Activated T-helper 1 cell treated with anti-CD3 and anti-CD28 coated beads, Interleukin-12 subunit alpha, Interleukin-12 subunit beta, Interleukin-2, Interleukin-4 antibody, amounts not matched to agents 30 ng/mL and 10 ng/mL and 1 ng/mL, durations not matched to agents 14 hours and 24 hours and 36 hours (primary cell): ENCODE measurements at regions not wholly inside any gene's neighbourhood (a gene's known extent, or its start where the extent isn't known, plus 50 kb on each side); places are given as distances from the start of the nearest gene placed in this dataset.

Experiments
- DNase-seq: peaks from one replicate; pipeline ENCODE4 v3.0.0; 2021; ENCODE audit warnings: low spot score
- H3K27ac Mint-ChIP-seq: one replicate; pipeline ENCODE4 v1.8.0; 2021; ENCODE audit warnings: mild to moderate bottlenecking, mixed read lengths
- H3K27me3 Mint-ChIP-seq: one replicate; pipeline ENCODE4 v1.8.0; 2022; ENCODE audit warnings: mild to moderate bottlenecking, moderate library complexity, mixed read lengths; ENCODE audit not compliant: insufficient read depth
- H3K36me3 Mint-ChIP-seq: one replicate; pipeline ENCODE4 v1.8.0; 2021; ENCODE audit warnings: low read depth, mixed read lengths
- H3K4me1 Mint-ChIP-seq: one replicate; pipeline ENCODE4 v1.8.0; 2021; ENCODE audit warnings: low read depth, mixed read lengths
- H3K4me3 Mint-ChIP-seq: one replicate; pipeline ENCODE4 v1.8.0; 2021; ENCODE audit warnings: mild to moderate bottlenecking, moderate library complexity, mixed read lengths
- H3K9me3 Mint-ChIP-seq: one replicate; pipeline ENCODE4 v1.8.0; 2021; ENCODE audit warnings: mixed read lengths
- intact Hi-C: fragments of 100-400 bp; cut with micrococcal nuclease; formaldehyde crosslinking; loops from one replicate; pipeline ENCODE4 v1.15.1; 2024

DNA sequence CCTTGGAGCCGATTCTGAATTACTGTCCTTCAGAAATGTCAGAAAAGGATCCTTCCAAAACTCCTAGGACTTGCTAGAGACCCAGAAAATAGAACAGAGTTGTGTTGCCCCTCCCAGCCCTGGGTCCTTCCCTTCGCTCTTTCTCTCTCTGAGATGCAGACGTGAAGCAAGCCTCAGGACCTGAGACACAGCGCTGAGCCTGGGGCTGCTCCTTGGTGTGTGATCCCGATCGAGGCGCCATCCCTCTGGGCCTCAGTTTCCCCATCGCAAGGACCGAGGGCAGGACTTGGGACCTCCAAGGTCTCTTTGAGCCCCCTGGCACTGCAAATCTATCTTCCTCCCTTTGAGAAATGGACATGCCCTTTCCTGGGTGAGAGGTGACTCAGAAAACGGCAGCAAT lies 533.5 kb downstream of the TBC1D22A start:
- DNase-seq: no peak
- Mint-ChIP-seq H3K27me3 (no peaks in the 10 kb centered on the region), H3K4me3 (no peak overlapping the region), H3K4me1 (no peaks in the 10 kb centered on the region), H3K36me3 (no peaks in the 10 kb centered on the region), H3K9me3 (no peaks in the 10 kb centered on the region), H3K27ac (no peak overlapping the region)
- intact Hi-C loops: no loop called here

- DNase-seq: no peak
Observed at GRCh38 chr22:47295226-47295901, 532.9 kb downstream of the TBC1D22A start.

GRCh38 chr22:47294576-47294975 lies 532.1 kb downstream of the TBC1D22A start:
- no peak for DNase-seq
- intact Hi-C loops: no loop called here
- Mint-ChIP-seq H3K36me3 (no peaks in the 10 kb centered on the region), H3K27ac (no peak overlapping the region), H3K4me1 (no peaks in the 10 kb centered on the region), H3K9me3 (no peaks in the 10 kb centered on the region), H3K27me3 (no peaks in the 10 kb centered on the region), H3K4me3 (no peak overlapping the region)

More at GRCh38 chr22:47295226-47295901, 532.9 kb downstream of the TBC1D22A start:
- Mint-ChIP-seq H3K4me3 (no peak overlapping the region), H3K9me3 (no peaks in the 10 kb centered on the region), H3K27ac (no peak overlapping the region), H3K27me3 (no peaks in the 10 kb centered on the region), H3K36me3 (no peaks in the 10 kb centered on the region), H3K4me1 (no peaks in the 10 kb centered on the region)
- intact Hi-C loops: no loop called here

GRCh38 chr22:47294222-47294532 lies 531.7 kb downstream of the TBC1D22A start:
- Mint-ChIP-seq H3K27me3 (no peaks in the 10 kb centered on the region), H3K9me3 (no peaks in the 10 kb centered on the region), H3K27ac (no peak overlapping the region), H3K36me3 (no peaks in the 10 kb centered on the region), H3K4me3 (no peak overlapping the region), H3K4me1 (no peaks in the 10 kb centered on the region)
- intact Hi-C loops: no loop called here
- no peak for DNase-seq

DNA sequence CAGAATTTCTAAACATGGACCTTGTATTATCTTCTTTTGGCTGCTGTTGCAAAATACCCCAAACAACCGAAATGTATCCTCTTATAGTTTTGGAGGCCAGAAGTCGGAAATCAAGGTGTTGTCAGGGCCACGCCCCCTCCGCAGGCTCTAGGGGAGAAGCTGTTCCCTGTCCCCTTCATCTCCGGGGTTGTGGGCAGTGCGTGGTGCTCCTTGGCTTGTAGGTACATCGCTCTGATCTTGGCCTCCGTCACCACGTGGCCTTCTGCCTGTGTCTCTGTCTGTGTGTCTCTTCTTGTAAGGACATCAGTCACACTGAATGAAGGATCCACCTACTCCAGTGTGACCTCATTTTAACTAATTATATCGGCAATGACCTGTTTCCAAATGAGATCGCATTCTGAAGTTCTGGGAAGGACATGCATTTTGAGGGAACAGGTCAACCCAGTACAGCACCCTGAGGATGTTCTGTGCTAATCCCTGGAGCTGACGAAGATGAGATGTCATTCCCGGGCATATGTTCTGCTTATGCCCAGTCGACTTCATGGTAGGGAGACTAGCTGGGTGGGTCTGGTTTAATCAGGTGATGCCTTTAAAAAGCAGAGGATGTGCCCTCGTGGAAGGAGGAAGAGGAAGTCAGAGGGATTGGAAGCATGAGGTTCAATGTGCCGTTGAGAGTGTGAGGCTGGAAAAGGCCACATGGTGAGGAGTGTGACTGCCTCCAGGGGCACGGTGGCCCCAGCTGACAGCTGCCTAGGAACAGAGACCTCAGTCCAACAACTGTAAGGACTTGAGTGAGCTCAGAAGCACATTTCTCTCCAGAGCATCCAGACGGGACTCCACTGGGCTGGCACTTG lies 531.1 kb downstream of the TBC1D22A start:
- intact Hi-C loops: no loop called here
- no peaks in the 10 kb centered on the region for H3K27me3 Mint-ChIP-seq
- no peaks in the 10 kb centered on the region for H3K4me1 Mint-ChIP-seq
- H3K27ac Mint-ChIP-seq: no peak overlapping the region
- H3K36me3 Mint-ChIP-seq: no peaks in the 10 kb centered on the region
- H3K4me3 Mint-ChIP-seq: no peak overlapping the region
- H3K9me3 Mint-ChIP-seq: no peaks in the 10 kb centered on the region
- DNase-seq: no peak

DNA sequence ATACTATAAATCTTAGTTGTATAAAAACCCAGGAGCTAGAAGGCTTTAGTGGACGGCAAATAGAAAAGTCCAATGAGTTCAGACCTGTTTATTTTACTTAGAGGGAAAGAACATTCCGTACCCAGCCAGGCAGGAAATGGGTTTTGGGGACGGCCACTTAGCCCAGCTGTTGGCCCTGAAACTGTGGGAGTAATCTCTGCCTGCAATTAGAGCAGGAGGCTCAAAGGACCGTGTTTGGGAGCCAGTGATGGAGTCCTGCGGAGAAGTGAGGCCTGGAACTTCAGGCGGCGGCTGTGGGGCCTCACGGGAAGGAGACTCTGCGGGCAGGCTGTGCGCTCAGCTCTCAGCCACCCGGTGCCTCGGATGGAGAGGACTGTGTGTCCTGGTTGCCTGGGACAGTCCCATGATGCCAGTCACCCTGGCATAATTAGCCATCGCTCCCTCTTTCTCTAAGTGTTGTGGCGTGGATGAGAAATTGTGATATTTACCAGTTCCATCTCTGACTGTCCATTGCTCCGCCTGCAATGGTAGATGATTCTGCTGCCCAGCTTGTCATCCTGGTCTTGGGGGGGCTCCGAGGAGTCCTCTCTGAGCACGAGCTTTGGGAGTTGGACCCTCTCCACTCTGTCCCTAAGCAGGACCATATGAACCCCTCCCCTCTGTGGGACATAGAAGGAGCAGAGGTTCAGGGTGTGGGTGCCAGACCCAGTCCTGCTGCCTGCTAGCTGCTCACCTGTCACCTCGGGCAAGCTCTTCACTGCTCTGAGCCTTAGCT lies 530.3 kb downstream of the TBC1D22A start:
- no peak overlapping the region for H3K4me3 Mint-ChIP-seq
- H3K9me3 Mint-ChIP-seq: no peaks in the 10 kb centered on the region
- H3K27ac Mint-ChIP-seq: no peak overlapping the region
- no peaks in the 10 kb centered on the region for H3K4me1 Mint-ChIP-seq
- H3K36me3 Mint-ChIP-seq: no peaks in the 10 kb centered on the region
- intact Hi-C loops: no loop called here
- DNase-seq: no peak
- H3K27me3 Mint-ChIP-seq: no peaks in the 10 kb centered on the region

- no peak overlapping the region for H3K4me3 Mint-ChIP-seq
- H3K9me3 Mint-ChIP-seq: no peaks in the 10 kb centered on the region
- DNase-seq: no peak
- no peak overlapping the region for H3K27ac Mint-ChIP-seq
- H3K27me3 Mint-ChIP-seq: peaks cover 1% of the 10 kb centered on the region
- H3K4me1 Mint-ChIP-seq: no peaks in the 10 kb centered on the region
- no peaks in the 10 kb centered on the region for H3K36me3 Mint-ChIP-seq
- intact Hi-C loops: no loop called here
Observed at GRCh38 chr22:47291565-47292495, 529.4 kb downstream of the TBC1D22A start.

- Mint-ChIP-seq H3K27me3 (peaks cover 1% of the 10 kb centered on the region), H3K27ac (no peak overlapping the region), H3K4me1 (no peaks in the 10 kb centered on the region), H3K36me3 (no peaks in the 10 kb centered on the region), H3K9me3 (no peaks in the 10 kb centered on the region), H3K4me3 (no peak overlapping the region)
- intact Hi-C loops: no loop called here
- DNase-seq: no peak
Observed at GRCh38 chr22:47290706-47291430, 528.4 kb downstream of the TBC1D22A start.

GRCh38 chr22:47289336-47289985 lies 527.0 kb downstream of the TBC1D22A start:
- DNase-seq: no peak
- H3K36me3 Mint-ChIP-seq: no peaks in the 10 kb centered on the region
- H3K4me3 Mint-ChIP-seq: no peak overlapping the region
- no peaks in the 10 kb centered on the region for H3K9me3 Mint-ChIP-seq
- no peak overlapping the region for H3K27ac Mint-ChIP-seq
- no peaks in the 10 kb centered on the region for H3K4me1 Mint-ChIP-seq
- peaks cover 1% of the 10 kb centered on the region for H3K27me3 Mint-ChIP-seq
- intact Hi-C loops: no loop called here

- H3K4me1 Mint-ChIP-seq: no peaks in the 10 kb centered on the region
- H3K4me3 Mint-ChIP-seq: no peak overlapping the region
- H3K27me3 Mint-ChIP-seq: peaks cover 1% of the 10 kb centered on the region
- no peak overlapping the region for H3K27ac Mint-ChIP-seq
- no peak for DNase-seq
- intact Hi-C loops: no loop called here
- H3K9me3 Mint-ChIP-seq: no peaks in the 10 kb centered on the region
- no peaks in the 10 kb centered on the region for H3K36me3 Mint-ChIP-seq
Observed at GRCh38 chr22:47288680-47289079, 526.2 kb downstream of the TBC1D22A start.

DNA sequence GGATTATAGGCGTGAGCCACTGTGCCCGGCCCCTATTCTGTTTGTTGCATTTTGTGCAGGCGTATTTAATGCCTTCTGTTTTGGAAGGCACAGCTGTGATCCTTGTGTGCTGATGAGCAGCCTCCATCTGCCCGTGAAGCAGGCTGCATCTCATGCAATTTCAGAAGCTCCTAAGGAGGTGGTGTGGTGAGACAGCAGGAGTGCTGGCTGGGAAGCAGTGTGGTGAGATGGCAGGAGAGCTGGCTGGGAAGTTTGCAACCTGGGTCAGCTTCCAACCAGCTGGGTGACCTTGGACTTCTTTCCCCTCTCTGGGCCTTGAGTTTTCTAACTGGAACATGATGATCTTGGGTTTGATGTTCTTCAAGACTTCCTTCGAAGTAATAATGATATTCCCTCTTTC lies 525.1 kb downstream of the TBC1D22A start:
- DNase-seq: no peak
- H3K27me3 Mint-ChIP-seq: peaks cover 1% of the 10 kb centered on the region
- H3K36me3 Mint-ChIP-seq: no peaks in the 10 kb centered on the region
- intact Hi-C loops: no loop called here
- no peaks in the 10 kb centered on the region for H3K4me1 Mint-ChIP-seq
- no peak overlapping the region for H3K4me3 Mint-ChIP-seq
- H3K27ac Mint-ChIP-seq: no peak overlapping the region
- H3K9me3 Mint-ChIP-seq: no peaks in the 10 kb centered on the region
